OCI-LY7 (cell line): ENCODE measurements at regions not wholly inside any gene's neighbourhood (a gene's known extent, or its start where the extent isn't known, plus 50 kb on each side); places are given as distances from the start of the nearest gene placed in this dataset.
A peak's percentile ranks its signal among the peaks of the same experiment; 100 is the strongest.

Experiments used
- BruUV-seq: library from RNA; stranded (reverse); fragments of 400-500 nt; replicated peaks from 2 replicates; lab custom pipeline; 2021; lab: Mats Ljungman, UMichigan
- CTCF ChIA-PET: fragments of 300-600 bp; sonication (Branson Sonifier 250); formaldehyde crosslinking; loops from one replicate; lab custom pipeline; 2022; ENCODE audit warnings: antibody characterized with exemption; ENCODE audit not compliant: unreplicated experiment; lab: Charles Lee
- POLR2A ChIA-PET: fragments of 300-600 bp; sonication (Branson Sonifier 250); formaldehyde crosslinking; loops from one replicate; lab custom pipeline; 2022; ENCODE audit warnings: antibody characterized with exemption; lab: Charles Lee
- DNase-seq: peaks from one replicate; pipeline ENCODE4 v3.0.0-alpha.2; 2015; ENCODE audit warnings: low spot score
- H2AFZ ChIP-seq: fragments of 200-600 bp; sonication (generic), shearing (Covaris generic); 2 replicates; pipeline ENCODE4 v1.6.1; 2014; ENCODE audit warnings: mild to moderate bottlenecking, antibody characterized with exemption, low read length, moderate library complexity
- H3K27ac ChIP-seq: fragments of 200-600 bp; sonication (generic); 2 replicates; pipeline ENCODE4 v1.5.1; 2014; ENCODE audit warnings: mixed run types, low read depth, mild to moderate bottlenecking, moderate library complexity, low read length, inconsistent platforms; ENCODE audit not compliant: poor library complexity, severe bottlenecking
- H3K36me3 ChIP-seq: fragments of 200-600 bp; sonication (generic); 2 replicates; pipeline ENCODE4 v1.6.1; 2014; ENCODE audit warnings: mild to moderate bottlenecking, antibody characterized with exemption, low read length, moderate library complexity, mixed read lengths; ENCODE audit not compliant: insufficient read depth
- H3K4me1 ChIP-seq: fragments of 200-600 bp; sonication (generic); 2 replicates; pipeline ENCODE4 v1.5.1; 2014; ENCODE audit warnings: mild to moderate bottlenecking, low read length; ENCODE audit not compliant: insufficient read depth, poor library complexity, severe bottlenecking
- H3K4me2 ChIP-seq: fragments of 200-600 bp; sonication (generic); 2 replicates; pipeline ENCODE4 v1.6.1; 2014; ENCODE audit warnings: mild to moderate bottlenecking, low read length
- H3K4me3 ChIP-seq: fragments of 200-600 bp; sonication (generic); 2 replicates; pipeline ENCODE4 v1.5.1; 2014; ENCODE audit warnings: mild to moderate bottlenecking, low read depth, low read length; ENCODE audit not compliant: poor library complexity, severe bottlenecking
- H3K79me2 ChIP-seq: fragments of 200-600 bp; sonication (generic); 2 replicates; pipeline ENCODE4 v1.6.1; 2016; ENCODE audit warnings: low read depth, mild to moderate bottlenecking, low read length, moderate library complexity, mixed read lengths; ENCODE audit not compliant: insufficient read depth
- H3K9me2 ChIP-seq: fragments of 200-600 bp; sonication (generic); 2 replicates; pipeline ENCODE4 v1.6.1; 2016; ENCODE audit warnings: mild to moderate bottlenecking, low read length, mixed read lengths; ENCODE audit not compliant: insufficient read depth
- H3K9me3 ChIP-seq: fragments of 200-600 bp; sonication (generic); 2 replicates; pipeline ENCODE4 v1.6.1; 2014; ENCODE audit warnings: mild to moderate bottlenecking, mixed run types, low read length, mixed read lengths
- H4K20me1 ChIP-seq: fragments of 200-600 bp; sonication (generic); 2 replicates; pipeline ENCODE4 v1.6.1; 2014; ENCODE audit warnings: mild to moderate bottlenecking, antibody characterized with exemption, low read length, moderate library complexity, mixed read lengths; ENCODE audit not compliant: insufficient read depth
- EZH2phosphoT487 ChIP-seq: fragments of 200-600 bp; sonication (generic); IDR thresholded peaks from 2 replicates; pipeline ENCODE4 v1.6.1; 2018; ENCODE audit warnings: low read depth, borderline replicate concordance, mild to moderate bottlenecking, mixed run types, antibody characterized with exemption, low read length, moderate library complexity, mixed read lengths
- intact Hi-C: fragments of 100-400 bp; cut with micrococcal nuclease; formaldehyde crosslinking; loops from one replicate; pipeline ENCODE4 v1.10.0; 2022; ENCODE audit not compliant: unreplicated experiment
- TF ChIP-seq, protein P1 (sequence below): fragments of 200-600 bp; sonication (generic); conservative IDR thresholded peaks from 2 replicates; pipeline ENCODE4 v1.5.1; 2014; ENCODE audit warnings: mild to moderate bottlenecking, antibody characterized with exemption, low read length, moderate library complexity, mixed read lengths

DNA sequence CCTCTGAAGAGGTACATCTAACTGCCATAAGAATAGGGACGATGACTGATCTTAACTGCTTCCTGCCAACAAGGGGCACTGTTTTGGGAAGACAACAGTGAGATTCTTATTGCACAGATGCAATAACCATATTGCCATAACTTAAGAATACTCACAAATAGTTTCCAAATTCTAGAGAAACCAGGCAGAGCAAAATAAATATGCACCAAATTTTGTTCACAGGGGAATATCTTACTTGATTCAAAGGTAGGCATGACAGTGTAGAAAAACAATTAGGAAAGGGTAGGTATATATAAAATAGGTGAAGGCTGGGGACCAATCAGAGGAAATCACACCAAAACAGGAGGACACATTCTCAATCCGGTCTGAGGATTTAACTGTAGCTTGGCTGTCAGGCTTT lies 49.9 kb upstream of the CST7 start:
- no peak for TF ChIP-seq EZH2phosphoT487
- TF ChIP-seq, protein P1, sequence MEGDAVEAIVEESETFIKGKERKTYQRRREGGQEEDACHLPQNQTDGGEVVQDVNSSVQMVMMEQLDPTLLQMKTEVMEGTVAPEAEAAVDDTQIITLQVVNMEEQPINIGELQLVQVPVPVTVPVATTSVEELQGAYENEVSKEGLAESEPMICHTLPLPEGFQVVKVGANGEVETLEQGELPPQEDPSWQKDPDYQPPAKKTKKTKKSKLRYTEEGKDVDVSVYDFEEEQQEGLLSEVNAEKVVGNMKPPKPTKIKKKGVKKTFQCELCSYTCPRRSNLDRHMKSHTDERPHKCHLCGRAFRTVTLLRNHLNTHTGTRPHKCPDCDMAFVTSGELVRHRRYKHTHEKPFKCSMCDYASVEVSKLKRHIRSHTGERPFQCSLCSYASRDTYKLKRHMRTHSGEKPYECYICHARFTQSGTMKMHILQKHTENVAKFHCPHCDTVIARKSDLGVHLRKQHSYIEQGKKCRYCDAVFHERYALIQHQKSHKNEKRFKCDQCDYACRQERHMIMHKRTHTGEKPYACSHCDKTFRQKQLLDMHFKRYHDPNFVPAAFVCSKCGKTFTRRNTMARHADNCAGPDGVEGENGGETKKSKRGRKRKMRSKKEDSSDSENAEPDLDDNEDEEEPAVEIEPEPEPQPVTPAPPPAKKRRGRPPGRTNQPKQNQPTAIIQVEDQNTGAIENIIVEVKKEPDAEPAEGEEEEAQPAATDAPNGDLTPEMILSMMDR, result no peak
- Histone ChIP-seq H3K4me3 (no peak overlapping the region), H2AFZ (no peak overlapping the region), H3K36me3 (no peaks in the 10 kb centered on the region), H3K4me2 (no peak overlapping the region), H3K4me1 (no peaks in the 10 kb centered on the region), H3K79me2 (no peaks in the 10 kb centered on the region), H3K9me2 (no peaks in the 10 kb centered on the region), H3K9me3 (0 out of 2 replicates have a peak, but pooled peaks cover 4% of the 10 kb centered on the region), H3K27ac (no peak overlapping the region), H4K20me1 (no peaks in the 10 kb centered on the region)
- intact Hi-C loops, result no loop called here
- CTCF ChIA-PET, result no interaction called here
- POLR2A ChIA-PET, result no interaction called here
- no TSS peak for BruUV-seq
- peak; percentile 3 for DNase-seq
